C1 segment of cervical spinal cord (tissue), 14 donors: ENCODE measurements at regions not wholly inside any gene's neighbourhood (a gene's known extent, or its start where the extent isn't known, plus 50 kb on each side); places are given as distances from the start of the nearest gene placed in this dataset.
"Not testable (repeated sequence)": the region's sequence is repeated elsewhere in the genome, so short reads cannot be mapped to it uniquely, and the experiment has no call there.

Source experiments
- DNase-seq, 14 donors: peaks; one replicate each; lab custom pipeline; 2025; lab: John Stamatoyannopoulos, UW

- no peak for DNase-seq
Observed at GRCh38 chr11:71383461-71383860, 64.7 kb downstream of the DHCR7 start.

GRCh38 chr11:71381781-71382505, 66.2 kb downstream of the DHCR7 start:
- DNase-seq = no peak

GRCh38 chr11:71379701-71380100, 68.5 kb downstream of the DHCR7 start:
- DNase-seq = no peak

GRCh38 chr11:71373791-71374454, 74.3 kb downstream of the DHCR7 start:
- DNase-seq = no peak

- DNase-seq = peak in 2 of 14 donors; percentile 4 to 18
Observed at GRCh38 chr11:71372693-71373657, 75.2 kb downstream of the DHCR7 start.

GRCh38 chr11:71371674-71372069, 76.5 kb downstream of the DHCR7 start:
- no peak for DNase-seq

GRCh38 chr11:71370895-71371673, 77.1 kb downstream of the DHCR7 start:
- no peak for DNase-seq

- DNase-seq = no peak
Observed at GRCh38 chr11:71370020-71370747, 78.0 kb downstream of the DHCR7 start.

- no peak for DNase-seq
Observed at GRCh38 chr11:71369411-71369810, 78.8 kb downstream of the DHCR7 start.

- DNase-seq = no peak
Observed at GRCh38 chr11:71368966-71369365, 79.2 kb downstream of the DHCR7 start.

- DNase-seq = no peak
Observed at GRCh38 chr11:71367756-71368155, 80.4 kb downstream of the DHCR7 start.

GRCh38 chr11:71367276-71367675, 80.9 kb downstream of the DHCR7 start:
- DNase-seq = not testable (repeated sequence)

GRCh38 chr11:71366076-71366475, 82.1 kb downstream of the DHCR7 start:
- DNase-seq = no peak

GRCh38 chr11:71365626-71366025, 82.6 kb downstream of the DHCR7 start:
- DNase-seq = no peak

- DNase-seq = no peak
Observed at GRCh38 chr11:71364806-71365205, 83.4 kb downstream of the DHCR7 start.

GRCh38 chr11:71364176-71364671, 84.0 kb downstream of the DHCR7 start:
- peak in 2 of 14 donors; percentile 2 to 90 for DNase-seq

GRCh38 chr11:71363721-71364120, 84.5 kb downstream of the DHCR7 start:
- no peak for DNase-seq

- DNase-seq = no peak
Observed at GRCh38 chr11:71358963-71359567, 89.1 kb downstream of the DHCR7 start.

- no peak for DNase-seq
Observed at GRCh38 chr11:71358122-71358728, 90.0 kb downstream of the DHCR7 start.

GRCh38 chr11:71357414-71357813, 90.8 kb downstream of the DHCR7 start:
- DNase-seq = no peak
